ENCODE measurements at regions not wholly inside any gene's neighbourhood (a gene's known extent, or its start where the extent isn't known, plus 50 kb on each side); places are given as distances from the start of the nearest gene placed in this dataset.
"Not testable (repeated sequence)": the region's sequence is repeated elsewhere in the genome, so short reads cannot be mapped to it uniquely, and the experiment has no call there.

- DNase-seq (ENCODE audit: low read depth), result no peak
Observed at GRCh38 chr2:3115301-3116042, 262.1 kb downstream of the EIPR1 start.

DNA sequence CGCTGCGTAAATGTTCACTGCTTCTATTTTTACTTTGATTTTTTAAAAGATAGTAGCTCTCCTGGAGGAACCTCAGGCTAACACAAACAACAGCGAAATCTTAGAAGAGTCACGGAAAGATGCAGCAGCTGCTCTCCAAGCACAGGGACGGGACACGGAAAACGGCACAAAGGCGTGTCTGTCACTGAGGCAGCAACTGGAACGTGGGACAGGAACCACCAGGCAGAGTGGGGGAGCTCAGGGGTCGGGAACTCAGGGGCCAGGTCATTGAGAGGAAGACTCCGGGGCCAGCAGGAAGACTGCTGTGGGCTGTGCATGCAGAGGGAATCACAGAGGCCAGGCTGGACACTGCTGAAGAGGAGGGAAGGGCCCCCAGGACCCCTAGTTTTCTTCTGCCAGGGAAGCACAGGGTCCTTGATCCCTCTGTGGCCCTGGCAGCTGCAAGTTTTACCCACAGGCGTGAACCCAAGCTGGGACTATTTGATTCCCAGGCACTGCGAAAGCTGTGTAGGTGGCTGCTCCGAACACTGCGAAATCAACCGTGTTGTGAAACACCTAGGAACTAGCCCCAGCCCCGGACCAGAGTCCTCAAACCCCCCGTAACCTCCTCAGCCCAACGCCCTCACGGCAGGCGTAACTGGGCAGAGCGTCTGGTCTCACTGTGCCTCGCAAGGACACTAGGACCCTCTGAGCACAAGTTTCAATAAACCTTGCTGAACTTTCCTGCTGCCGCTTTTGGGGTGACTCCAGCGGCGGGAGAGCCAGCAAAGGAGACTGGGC is 263.0 kb downstream of the EIPR1 start:
- no peak for DNase-seq (ENCODE audit: low read depth)

DNA sequence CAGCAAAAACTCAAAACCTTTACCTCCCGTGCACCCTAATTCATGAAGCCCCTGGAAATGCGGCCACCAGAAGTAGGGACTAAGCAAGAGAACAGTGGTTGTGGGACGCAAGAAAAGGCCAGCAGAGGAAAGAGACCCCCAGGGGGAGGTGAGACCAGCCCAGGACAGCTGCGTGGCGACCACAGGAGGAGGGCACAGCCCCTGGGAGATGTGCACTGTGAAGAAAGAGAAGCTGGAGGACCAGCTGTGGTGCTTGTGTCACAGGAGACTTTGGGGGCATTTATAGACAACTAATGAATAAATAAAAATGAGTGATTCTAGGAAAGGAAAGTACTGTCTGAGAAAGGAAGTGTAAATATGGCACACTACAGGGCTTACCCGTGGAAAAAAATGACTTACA is 263.8 kb downstream of the EIPR1 start:
- no peak for DNase-seq (ENCODE audit: low read depth)

DNA sequence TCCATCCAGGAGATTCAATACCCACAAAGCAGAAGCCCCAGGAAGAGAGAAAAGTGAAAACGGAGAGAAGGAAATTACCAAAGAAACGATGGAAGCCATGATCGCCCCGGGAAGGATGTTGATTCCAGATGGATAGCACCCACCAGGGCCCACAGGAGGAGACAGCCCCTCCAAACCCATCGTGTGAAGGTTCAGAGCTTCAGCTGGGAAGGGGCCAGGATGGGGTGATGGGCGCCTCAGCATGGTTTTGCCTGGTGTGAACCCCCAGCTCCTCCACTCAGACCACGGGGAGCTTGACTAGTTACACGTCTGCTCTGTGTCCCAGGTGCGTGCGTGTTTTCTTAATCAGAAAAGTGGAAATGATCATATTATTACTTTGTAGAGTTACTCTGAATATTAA is 264.5 kb downstream of the EIPR1 start:
- DNase-seq (ENCODE audit: low read depth), result no peak

DNA sequence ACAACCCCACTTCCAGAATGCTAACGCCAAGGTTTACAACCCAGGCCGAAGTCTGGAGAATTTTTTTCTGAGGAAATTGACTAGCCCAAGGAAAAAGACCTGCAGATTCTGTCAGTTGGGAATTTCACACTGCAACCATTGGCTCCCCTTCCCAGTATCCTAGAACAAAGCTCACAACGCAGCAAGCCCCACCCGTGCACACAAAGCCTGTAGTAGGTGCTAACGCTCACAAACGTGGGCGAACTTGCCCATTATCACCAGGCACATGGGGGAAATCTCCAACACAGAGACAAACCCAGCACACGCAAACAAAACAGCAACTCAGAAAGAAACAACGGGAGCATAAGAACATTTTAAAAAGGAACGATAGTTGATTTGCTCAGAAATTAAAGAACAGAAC is 265.1 kb downstream of the EIPR1 start:
- DNase-seq (ENCODE audit: low read depth), result no peak

DNA sequence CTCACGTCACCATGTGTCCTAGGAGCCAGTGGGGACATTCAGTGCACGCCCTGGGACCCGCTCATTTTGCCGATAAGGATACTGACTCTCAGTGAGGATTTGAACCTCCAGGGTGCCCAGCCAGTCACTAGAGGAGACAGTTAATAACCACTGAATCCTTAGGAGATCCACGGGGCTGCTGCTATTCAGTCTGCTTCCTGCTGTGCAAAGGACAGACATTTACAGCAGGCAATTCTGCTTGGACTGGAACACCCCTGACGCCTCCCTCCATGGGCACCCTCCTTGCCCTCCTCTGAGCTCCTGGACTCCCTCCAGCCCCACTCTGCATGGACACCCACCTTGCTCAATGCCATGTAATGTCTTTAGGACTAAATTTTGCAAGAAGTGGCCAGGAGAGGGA is 265.5 kb downstream of the EIPR1 start:
- no peak for DNase-seq (ENCODE audit: low read depth)

GRCh38 chr2:3110994-3111666 is 266.5 kb downstream of the EIPR1 start:
- no peak for DNase-seq (ENCODE audit: low read depth)

- DNase-seq (ENCODE audit: low read depth), result no peak
Observed at GRCh38 chr2:3110555-3110954, 267.1 kb downstream of the EIPR1 start.

DNA sequence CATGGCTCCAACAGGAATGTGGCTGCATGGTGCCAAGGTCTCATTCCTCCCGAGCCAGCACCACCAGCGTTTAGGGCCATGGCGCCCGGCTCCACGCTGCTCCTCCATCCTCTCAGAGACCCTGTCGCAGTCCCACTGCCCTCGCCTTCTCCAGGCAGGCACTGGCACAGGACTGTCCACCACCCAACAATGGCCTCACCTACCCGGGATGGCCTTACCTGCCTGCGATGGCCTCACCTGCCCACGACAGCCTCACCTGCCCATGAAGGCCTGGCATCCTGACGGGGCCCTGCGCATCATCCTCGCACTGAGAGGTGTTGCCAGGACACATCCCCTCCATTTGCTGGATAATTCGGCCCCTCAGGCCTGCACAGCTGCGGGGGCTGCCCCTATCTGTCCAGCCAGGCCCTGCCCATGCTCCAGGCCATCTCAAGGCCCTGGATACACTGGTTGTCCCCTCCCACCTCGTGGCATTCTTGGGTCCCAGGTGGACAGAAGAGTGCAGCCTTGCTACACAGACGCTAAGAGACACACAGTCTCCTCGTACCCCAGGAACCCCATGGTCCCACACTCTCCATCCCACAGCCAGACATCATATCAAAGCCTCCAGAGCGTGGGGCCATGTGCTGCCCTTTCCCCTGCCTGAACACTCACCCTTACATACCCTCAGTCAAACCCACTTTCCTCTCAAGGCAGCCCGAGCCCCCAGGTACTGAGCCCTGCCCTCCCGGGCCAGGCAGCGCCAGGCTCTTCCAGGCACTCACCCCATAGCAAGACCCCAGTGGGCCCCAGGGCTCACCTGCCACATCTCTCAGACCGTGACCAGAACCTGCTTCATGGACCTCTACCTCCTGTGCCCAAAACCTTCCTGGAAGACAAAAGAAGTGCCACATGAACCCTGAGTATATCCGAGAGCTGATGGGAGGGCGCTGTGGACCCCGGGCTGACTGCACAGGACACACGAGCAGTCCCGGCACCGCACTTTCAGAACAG is 268.6 kb downstream of the EIPR1 start:
- no peak for DNase-seq (ENCODE audit: low read depth)

GRCh38 chr2:3108105-3108504 is 269.5 kb downstream of the EIPR1 start:
- DNase-seq (ENCODE audit: low read depth), result no peak

- no peak for DNase-seq (ENCODE audit: low read depth)
Observed at GRCh38 chr2:3107567-3107966, 270.1 kb downstream of the EIPR1 start.

GRCh38 chr2:3105814-3106569 is 271.6 kb downstream of the EIPR1 start:
- no peak for DNase-seq (ENCODE audit: low read depth)

DNA sequence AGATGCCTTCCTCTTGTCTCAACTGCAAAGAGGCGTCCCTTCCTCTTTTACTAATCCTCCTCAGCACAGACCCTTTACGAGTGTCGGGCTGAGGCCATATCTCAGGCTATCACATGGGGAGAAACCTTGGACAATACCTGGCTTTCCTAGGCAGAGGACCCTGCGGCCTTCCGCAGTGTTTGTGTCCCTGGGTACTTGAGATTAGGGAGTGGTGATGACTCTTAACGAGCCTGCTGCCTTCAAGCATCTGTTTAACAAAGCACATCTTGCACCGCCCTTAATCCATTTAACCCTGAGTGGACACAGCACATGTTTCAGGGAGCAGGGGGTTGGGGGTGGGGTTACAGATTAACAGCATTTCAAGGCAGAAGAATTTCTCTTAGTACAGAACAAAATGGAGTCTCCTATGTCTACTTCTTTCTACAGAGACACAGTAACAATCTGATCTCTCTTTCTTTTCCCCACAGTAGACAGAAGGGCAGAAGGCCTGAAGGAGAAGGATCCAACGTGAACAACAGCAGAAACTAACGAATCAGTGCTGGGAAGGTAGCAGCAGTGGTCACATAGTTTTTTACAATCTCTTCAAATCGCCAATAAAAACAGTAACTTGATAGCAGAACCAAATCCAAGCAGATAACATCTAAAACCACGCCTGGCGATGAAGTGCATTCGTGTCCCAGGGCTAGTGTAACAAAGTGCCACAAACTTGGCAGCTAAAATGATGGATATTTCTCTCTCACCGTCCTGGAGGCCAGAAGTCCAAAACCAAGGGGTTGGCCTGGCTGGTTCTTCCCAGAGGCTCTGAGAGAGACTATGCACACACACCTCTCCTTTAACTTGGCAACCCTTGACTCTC is 272.4 kb downstream of the EIPR1 start:
- DNase-seq (ENCODE audit: low read depth), result not testable (repeated sequence)

- DNase-seq (ENCODE audit: low read depth), result no peak
Observed at GRCh38 chr2:3104261-3104660, 273.4 kb downstream of the EIPR1 start.

DNA sequence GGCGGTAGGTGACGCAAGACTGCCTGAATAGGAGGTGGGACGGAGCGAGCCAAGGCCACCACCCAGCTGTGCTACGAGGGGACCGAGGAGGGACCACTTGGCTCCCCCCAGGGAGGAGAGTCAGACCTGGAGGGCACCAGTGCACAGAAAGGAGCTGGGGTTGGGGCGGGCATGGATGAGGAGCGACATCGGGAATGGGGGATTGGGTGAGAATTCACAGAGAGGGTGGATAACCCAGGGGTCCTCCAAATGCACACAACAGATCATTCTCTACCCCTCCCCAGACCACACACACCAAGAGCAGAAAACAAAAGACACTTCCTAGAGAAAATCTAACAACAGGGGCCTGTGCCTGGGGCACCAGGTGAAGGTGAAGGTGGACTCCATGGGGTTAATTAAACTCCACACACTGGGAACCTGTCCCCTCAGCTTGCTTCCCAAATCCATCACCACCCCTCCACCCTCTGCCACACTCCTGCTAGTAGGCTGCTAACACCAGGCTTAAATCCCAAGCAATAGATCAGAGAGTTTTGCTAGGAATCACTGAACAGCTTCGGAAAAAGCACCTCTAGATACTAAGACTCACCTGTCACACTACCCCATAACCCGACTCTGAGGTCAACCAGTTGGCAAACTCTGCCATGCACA is 274.6 kb downstream of the EIPR1 start:
- no peak for DNase-seq (ENCODE audit: low read depth)

- no peak for DNase-seq (ENCODE audit: low read depth)
Observed at GRCh38 chr2:3102081-3102921, 275.3 kb downstream of the EIPR1 start.

GRCh38 chr2:3101016-3101942 is 276.3 kb downstream of the EIPR1 start:
- DNase-seq (ENCODE audit: low read depth), result no peak

DNA sequence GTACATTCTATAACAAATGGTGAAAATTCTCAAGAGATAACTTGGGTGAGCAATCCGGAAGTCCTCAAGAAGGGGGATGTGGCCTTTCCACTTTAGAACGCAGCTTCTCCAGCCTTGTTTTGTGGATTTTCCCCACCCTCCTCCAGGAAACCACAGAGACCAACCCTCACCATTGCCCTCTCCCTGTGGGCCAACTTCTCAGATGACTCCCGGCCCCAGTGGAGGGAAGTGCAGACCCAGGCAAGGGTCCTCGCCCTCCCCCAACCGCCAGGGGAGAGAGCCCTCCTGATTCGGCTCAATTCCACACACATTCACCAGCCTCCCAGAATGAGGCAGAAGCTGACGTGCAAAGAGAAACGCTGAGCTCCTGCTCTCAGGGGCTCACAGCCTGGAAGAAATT is 277.2 kb downstream of the EIPR1 start:
- no peak for DNase-seq (ENCODE audit: low read depth)
